Endothelial cell (in vitro differentiated cells): ENCODE measurements at regions not wholly inside any gene's neighbourhood (a gene's known extent, or its start where the extent isn't known, plus 50 kb on each side); places are given as distances from the start of the nearest gene placed in this dataset.

ENCODE experiments used
- DNase-seq: peaks from one replicate; pipeline ENCODE4 v3.0.0; 2021; ENCODE audit warnings: low spot score
- H3K27ac Mint-ChIP-seq: one replicate; pipeline ENCODE4 v1.8.0; 2021; ENCODE audit warnings: mixed read lengths, inconsistent platforms; ENCODE audit not compliant: unreplicated experiment
- H3K27me3 Mint-ChIP-seq: one replicate; pipeline ENCODE4 v1.8.0; 2021; ENCODE audit warnings: mild to moderate bottlenecking, moderate library complexity, mixed read lengths, inconsistent platforms; ENCODE audit not compliant: unreplicated experiment
- H3K36me3 Mint-ChIP-seq: one replicate; pipeline ENCODE4 v1.8.0; 2021; ENCODE audit warnings: mild to moderate bottlenecking, low read depth, mixed read lengths, inconsistent platforms; ENCODE audit not compliant: unreplicated experiment
- H3K4me1 Mint-ChIP-seq: one replicate; pipeline ENCODE4 v1.8.0; 2021; ENCODE audit warnings: mild to moderate bottlenecking, mixed read lengths, inconsistent platforms; ENCODE audit not compliant: unreplicated experiment
- H3K4me3 Mint-ChIP-seq: one replicate; pipeline ENCODE4 v1.8.0; 2021; ENCODE audit warnings: mild to moderate bottlenecking, mixed read lengths, inconsistent platforms; ENCODE audit not compliant: unreplicated experiment
- H3K9me3 Mint-ChIP-seq: one replicate; pipeline ENCODE4 v1.8.0; 2021; ENCODE audit warnings: mixed read lengths, inconsistent platforms; ENCODE audit not compliant: unreplicated experiment
- TF ChIP-seq, protein P1 (sequence below): fragments of 200-600 bp; sonication (generic); IDR thresholded peaks from one replicate; pipeline ENCODE4 v1.5.0; 2021; ENCODE audit warnings: antibody characterized with exemption; ENCODE audit not compliant: unreplicated experiment

- DNase-seq = no peak
- H3K4me1 Mint-ChIP-seq = no peaks in the 10 kb centered on the region
- peaks cover 3% of the 10 kb centered on the region for H3K27me3 Mint-ChIP-seq
- no peaks in the 10 kb centered on the region for H3K9me3 Mint-ChIP-seq
- H3K27ac Mint-ChIP-seq = no peak overlapping the region
- TF ChIP-seq, protein P1, sequence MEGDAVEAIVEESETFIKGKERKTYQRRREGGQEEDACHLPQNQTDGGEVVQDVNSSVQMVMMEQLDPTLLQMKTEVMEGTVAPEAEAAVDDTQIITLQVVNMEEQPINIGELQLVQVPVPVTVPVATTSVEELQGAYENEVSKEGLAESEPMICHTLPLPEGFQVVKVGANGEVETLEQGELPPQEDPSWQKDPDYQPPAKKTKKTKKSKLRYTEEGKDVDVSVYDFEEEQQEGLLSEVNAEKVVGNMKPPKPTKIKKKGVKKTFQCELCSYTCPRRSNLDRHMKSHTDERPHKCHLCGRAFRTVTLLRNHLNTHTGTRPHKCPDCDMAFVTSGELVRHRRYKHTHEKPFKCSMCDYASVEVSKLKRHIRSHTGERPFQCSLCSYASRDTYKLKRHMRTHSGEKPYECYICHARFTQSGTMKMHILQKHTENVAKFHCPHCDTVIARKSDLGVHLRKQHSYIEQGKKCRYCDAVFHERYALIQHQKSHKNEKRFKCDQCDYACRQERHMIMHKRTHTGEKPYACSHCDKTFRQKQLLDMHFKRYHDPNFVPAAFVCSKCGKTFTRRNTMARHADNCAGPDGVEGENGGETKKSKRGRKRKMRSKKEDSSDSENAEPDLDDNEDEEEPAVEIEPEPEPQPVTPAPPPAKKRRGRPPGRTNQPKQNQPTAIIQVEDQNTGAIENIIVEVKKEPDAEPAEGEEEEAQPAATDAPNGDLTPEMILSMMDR = no peak
- no peaks in the 10 kb centered on the region for H3K36me3 Mint-ChIP-seq
- no peak overlapping the region for H3K4me3 Mint-ChIP-seq
These were observed 182.0 kb upstream of the IRX5 start for GRCh38 chr16:54748611-54749190.

DNA sequence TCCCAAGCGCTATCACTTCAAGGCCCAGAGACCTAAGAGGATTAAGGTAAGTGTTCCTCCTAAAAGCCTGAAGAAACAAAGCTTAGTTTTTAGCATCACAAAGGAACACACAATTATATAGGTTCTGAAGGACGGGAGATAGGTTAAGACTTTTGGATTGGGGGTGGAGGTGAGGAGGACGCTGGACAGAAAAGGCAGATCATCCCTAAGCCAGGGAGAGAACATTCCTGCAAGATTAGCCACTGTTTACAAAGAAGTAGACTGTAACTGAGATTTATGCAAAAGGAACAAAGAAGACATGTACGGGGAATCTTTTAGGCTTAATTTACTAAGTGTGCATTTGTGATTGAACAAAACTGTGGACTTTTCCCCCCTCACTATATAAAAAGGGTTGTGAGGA is 184.1 kb upstream of the IRX5 start:
- H3K27ac Mint-ChIP-seq = no peak overlapping the region
- no peak for DNase-seq
- H3K36me3 Mint-ChIP-seq = no peaks in the 10 kb centered on the region
- H3K4me1 Mint-ChIP-seq = no peaks in the 10 kb centered on the region
- TF ChIP-seq, protein P1 = no peak
- H3K27me3 Mint-ChIP-seq = peaks cover 2% of the 10 kb centered on the region
- no peaks in the 10 kb centered on the region for H3K9me3 Mint-ChIP-seq
- H3K4me3 Mint-ChIP-seq = no peak overlapping the region

- no peak for DNase-seq
- H3K9me3 Mint-ChIP-seq = no peaks in the 10 kb centered on the region
- no peak overlapping the region for H3K4me3 Mint-ChIP-seq
- no peaks in the 10 kb centered on the region for H3K36me3 Mint-ChIP-seq
- H3K4me1 Mint-ChIP-seq = no peaks in the 10 kb centered on the region
- TF ChIP-seq, protein P1 = no peak
- H3K27me3 Mint-ChIP-seq = peaks cover 2% of the 10 kb centered on the region
- no peak overlapping the region for H3K27ac Mint-ChIP-seq
These were observed 185.7 kb upstream of the IRX5 start for GRCh38 chr16:54744998-54745397.

GRCh38 chr16:54742436-54742835 is 188.2 kb upstream of the IRX5 start:
- no peaks in the 10 kb centered on the region for H3K9me3 Mint-ChIP-seq
- no peak overlapping the region for H3K27ac Mint-ChIP-seq
- DNase-seq = no peak
- no peaks in the 10 kb centered on the region for H3K4me1 Mint-ChIP-seq
- no peaks in the 10 kb centered on the region for H3K36me3 Mint-ChIP-seq
- H3K27me3 Mint-ChIP-seq = peaks cover 2% of the 10 kb centered on the region
- TF ChIP-seq, protein P1 = no peak
- no peak overlapping the region for H3K4me3 Mint-ChIP-seq

- no peaks in the 10 kb centered on the region for H3K27me3 Mint-ChIP-seq
- no peaks in the 10 kb centered on the region for H3K4me1 Mint-ChIP-seq
- no peak for DNase-seq
- H3K27ac Mint-ChIP-seq = no peak overlapping the region
- no peaks in the 10 kb centered on the region for H3K9me3 Mint-ChIP-seq
- no peak overlapping the region for H3K4me3 Mint-ChIP-seq
- H3K36me3 Mint-ChIP-seq = no peaks in the 10 kb centered on the region
- TF ChIP-seq, protein P1 = no peak
These were observed 191.3 kb upstream of the IRX5 start for GRCh38 chr16:54739381-54739780.
